ENCODE measurements at regions not wholly inside any gene's neighbourhood (a gene's known extent, or its start where the extent isn't known, plus 50 kb on each side); places are given as distances from the start of the nearest gene placed in this dataset.
"Not testable (repeated sequence)": the region's sequence is repeated elsewhere in the genome, so short reads cannot be mapped to it uniquely, and the experiment has no call there.

DNA sequence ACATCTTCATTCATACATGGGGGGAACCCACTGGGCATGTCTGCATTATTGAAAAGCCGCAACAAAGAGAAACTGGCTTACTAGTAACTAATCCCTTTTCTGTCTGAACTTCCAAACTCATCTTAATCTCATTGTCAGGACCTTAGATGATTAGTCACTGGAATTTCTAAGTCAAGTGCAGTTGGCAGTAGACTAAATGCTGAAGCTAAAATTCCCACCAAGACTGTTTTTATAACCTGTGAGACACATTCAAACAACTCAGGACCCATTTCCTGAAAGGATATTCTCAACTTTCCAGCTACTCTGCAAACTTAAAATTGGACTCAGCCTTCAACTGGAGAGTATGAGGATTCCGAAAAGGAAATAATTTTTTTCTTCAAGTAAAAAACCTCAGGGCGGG, 94.8 kb upstream of the SCAF8 start:
- peak; percentile 25 for DNase-seq

DNA sequence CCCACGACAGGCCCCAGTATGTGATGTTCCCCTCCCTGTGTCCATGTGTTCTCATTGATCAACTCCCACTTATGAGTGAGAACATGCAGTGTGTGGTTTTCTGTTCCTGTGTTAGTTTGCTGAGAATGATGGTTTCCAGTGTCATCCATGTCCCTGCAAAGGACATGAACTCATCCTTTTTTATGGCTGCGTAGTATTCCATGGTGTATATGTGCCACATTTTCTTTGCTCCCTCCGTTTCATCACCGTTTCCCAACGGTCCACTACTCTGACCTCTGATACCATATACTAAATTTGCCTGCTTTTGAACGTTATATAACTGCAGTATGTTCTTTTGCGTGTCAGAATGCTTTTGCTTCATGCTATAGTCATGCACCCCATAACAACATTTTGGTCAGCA, 94.0 kb upstream of the SCAF8 start:
- not testable (repeated sequence) for DNase-seq

DNA sequence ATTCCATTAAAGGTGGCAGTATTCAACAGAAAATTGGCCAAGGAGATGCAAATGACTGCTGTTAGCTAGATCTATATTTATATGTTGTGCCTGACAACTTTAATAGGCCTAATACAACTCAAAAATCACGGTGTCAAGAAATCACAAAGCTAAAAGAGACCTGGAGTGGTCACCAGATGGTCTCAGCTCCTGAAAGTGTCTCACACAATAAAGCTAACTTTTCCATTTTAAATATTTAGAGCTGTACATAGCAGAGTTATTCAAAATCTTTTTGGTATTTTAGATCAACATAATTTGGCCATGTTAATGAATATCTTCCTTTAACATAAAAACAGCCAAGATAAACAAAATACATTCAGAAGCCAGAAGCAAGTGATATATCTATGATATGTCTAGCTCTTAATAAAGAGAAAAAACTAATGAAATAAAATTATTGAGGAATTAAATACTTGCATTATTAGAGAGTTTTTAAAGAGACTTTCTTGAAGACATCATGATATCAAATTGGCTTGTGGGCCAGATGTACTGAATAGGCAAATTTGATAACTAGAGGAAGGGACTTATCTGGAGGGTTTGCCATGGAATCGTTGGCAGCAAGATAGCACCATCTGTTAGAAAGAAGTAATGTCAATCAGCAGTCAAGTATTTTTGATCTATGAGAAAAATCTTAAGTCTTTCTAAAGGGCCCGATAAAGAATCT, 84.9 kb upstream of the SCAF8 start:
- no peak for DNase-seq

DNA sequence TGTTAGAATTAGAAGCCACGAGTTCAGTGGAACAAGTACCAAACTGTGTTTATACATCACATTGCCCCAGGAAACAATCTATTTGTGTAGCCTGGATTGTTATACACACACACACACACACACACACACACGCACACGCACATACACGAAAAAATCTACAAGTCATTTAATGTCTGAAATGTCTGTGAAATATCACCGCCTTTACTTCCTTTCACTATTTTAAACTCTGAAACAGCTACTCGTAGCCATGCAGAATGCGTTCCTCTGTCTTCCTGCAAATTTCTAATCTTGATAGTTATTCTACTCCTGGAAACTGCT, 84.4 kb upstream of the SCAF8 start:
- DNase-seq = no peak

GRCh38 chr6:154649721-154650120, 83.5 kb upstream of the SCAF8 start:
- DNase-seq = no peak

DNA sequence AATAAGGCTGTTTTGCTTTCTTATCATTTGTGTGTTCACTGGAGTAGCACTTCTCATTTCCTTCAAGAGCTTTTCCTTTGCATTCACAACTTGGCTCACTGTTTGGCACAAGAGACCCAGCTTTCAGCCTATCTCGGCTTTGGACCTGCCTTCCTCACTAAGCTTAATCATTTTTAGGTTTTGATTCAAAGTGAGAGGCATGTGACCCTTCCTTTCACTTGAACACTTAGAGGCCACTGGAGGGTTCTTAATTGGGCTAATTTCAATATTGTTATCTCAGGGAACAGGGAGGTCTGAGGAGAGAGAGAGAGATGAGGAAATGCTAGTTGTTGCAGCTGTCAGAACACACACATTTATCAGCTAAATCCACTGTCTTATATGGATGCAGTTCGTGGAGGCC, 82.9 kb upstream of the SCAF8 start:
- DNase-seq = no peak

- no peak for DNase-seq
Observed at GRCh38 chr6:154651656-154652055, 81.6 kb upstream of the SCAF8 start.

DNA sequence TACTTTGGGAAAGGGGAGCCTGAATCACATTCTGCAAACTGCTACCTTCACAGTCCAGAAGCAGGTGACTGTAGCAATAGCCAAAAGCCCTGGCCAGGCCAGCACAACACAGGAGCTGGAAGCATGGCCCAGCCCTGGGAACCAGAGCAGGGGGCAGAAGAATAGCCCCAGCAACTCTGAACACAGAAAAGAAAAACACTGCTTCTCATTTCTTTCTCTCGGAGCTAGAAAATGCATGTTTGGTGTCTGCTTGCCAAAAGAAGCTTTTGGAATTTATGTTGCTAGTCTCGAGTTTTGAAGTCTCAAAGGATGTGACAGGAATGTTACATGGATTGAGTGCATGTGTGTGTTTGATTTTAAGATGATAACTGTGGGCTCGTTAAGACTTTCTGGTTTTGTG, 79.8 kb upstream of the SCAF8 start:
- peak; percentile 31 for DNase-seq

DNA sequence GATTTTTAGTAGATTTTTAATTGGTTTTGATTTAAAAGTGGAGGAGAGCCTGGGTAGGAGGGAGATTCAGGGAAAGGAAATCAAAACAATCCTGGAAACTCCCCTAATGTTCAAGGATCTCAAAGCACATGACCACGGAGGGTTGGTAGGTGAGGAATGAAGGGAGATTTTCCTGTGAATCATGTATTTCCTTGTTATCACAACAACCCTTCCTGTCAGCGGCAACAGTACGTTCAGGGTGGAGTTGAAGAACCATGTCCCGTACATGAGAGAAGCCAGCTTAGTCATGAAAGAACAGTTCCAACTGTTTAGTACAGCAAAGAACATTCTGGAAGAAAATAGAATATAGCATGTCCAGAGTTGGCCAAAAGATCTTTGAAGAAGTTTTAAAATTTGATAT, 79.4 kb upstream of the SCAF8 start:
- peak; percentile 75 for DNase-seq

DNA sequence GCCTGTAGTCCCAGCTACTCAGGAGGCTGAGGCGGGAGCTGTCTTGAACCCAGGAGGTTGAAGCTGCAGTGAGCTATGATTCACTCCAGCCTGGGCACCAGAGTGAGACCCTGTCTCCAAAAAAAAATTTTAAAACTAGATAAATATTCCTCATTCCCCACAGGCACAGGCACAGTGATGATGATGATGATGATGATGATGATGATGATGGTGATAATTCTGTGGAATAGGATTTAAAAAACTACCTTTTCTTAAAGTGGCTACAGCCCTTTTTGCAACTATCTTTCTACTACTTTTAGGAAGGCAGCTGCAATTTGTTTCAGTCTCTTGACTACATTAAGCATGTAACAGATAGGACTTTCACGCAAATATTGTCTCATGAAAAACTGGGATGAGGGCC, 76.6 kb upstream of the SCAF8 start:
- DNase-seq = no peak

- DNase-seq = peak; percentile 22
Observed at GRCh38 chr6:154661768-154662167, 71.4 kb upstream of the SCAF8 start.

GRCh38 chr6:154664287-154664686, 68.9 kb upstream of the SCAF8 start:
- no peak for DNase-seq

GRCh38 chr6:154668156-154668555, 65.1 kb upstream of the SCAF8 start:
- DNase-seq = no peak

GRCh38 chr6:154672086-154672485, 61.1 kb upstream of the SCAF8 start:
- no peak for DNase-seq

GRCh38 chr6:154673919-154674318, 59.3 kb upstream of the SCAF8 start:
- DNase-seq = no peak

GRCh38 chr6:154675602-154676088, 57.6 kb upstream of the SCAF8 start:
- peak; percentile 93 for DNase-seq

GRCh38 chr6:154682633-154683125, 50.5 kb upstream of the SCAF8 start:
- no peak for DNase-seq
